Tibial nerve (tissue), 3 donors: ENCODE measurements at regions not wholly inside any gene's neighbourhood (a gene's known extent, or its start where the extent isn't known, plus 50 kb on each side); places are given as distances from the start of the nearest gene placed in this dataset.

Experiments used
- CTCF ChIP-seq, 5 experiments: fragments of 200-600 bp in 3 of 5; fragments of 450-650 bp in 2 of 5; sonication (generic) in 3 of 5; IDR thresholded peaks; one replicate each; pipeline ENCODE4 v1.5.1; 2016 to 2019; ENCODE audit warnings: antibody characterized with exemption in 5 of 5, mild to moderate bottlenecking in 3 of 5, moderate library complexity in 2 of 5
- POLR2A ChIP-seq, 2 donors: fragments of 450-650 bp; IDR thresholded peaks; one replicate each; pipeline ENCODE4 v1.6.1; 2017; ENCODE audit warnings: antibody characterized with exemption in 2 of 2, mild to moderate bottlenecking in 2 of 2, moderate library complexity in 2 of 2

DNA sequence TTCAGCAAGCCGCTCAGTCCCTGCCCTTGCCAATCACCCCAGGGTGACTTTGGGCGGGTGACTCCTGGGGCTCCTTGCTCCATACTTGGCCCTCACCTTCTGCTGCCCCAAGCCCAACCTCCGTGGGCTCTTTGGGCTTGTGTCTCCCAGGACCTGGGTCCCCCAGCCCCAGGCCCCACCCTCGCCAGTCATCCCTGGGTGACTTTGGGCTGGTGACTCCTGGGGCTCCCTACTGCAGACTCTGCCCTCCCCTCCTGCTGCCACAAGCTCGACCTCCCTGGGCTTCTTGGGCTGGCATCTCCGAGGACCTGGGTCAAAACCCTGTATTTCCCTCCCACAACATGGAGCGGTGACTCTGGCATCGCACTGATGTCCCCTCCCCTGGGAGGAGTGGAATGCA lies 151.5 kb downstream of the GOLGA6L4 start:
- no peak for TF ChIP-seq CTCF (IDR thresholded peaks at IDR 0.05)
- TF ChIP-seq POLR2A (IDR thresholded peaks at IDR 0.05), result no peak
